HL-60 (cell line): ENCODE measurements at regions not wholly inside any gene's neighbourhood (a gene's known extent, or its start where the extent isn't known, plus 50 kb on each side); places are given as distances from the start of the nearest gene placed in this dataset.

Experiments
- DNase-seq, 2 experiments: peaks; one replicate each; pipeline ENCODE4 v3.0.0-alpha.2; 2010 to 2020; ENCODE audit warnings: low read depth in 1 of 2, low spot score in 1 of 2
- H3K27ac ChIP-seq: fragments of 250-450 bp; sonication (Bioruptor Pico); replicated peaks from 2 replicates; pipeline ENCODE4 v1.5.1; 2020; ENCODE audit warnings: mild to moderate bottlenecking, moderate library complexity
- H3K27me3 ChIP-seq: fragments of 250-450 bp; sonication (Bioruptor Pico); 2 replicates; pipeline ENCODE4 v1.5.1; 2021; ENCODE audit warnings: mild to moderate bottlenecking, moderate library complexity; ENCODE audit not compliant: insufficient read depth, poor library complexity, severe bottlenecking
- H3K4me3 ChIP-seq: replicated peaks from 2 replicates; pipeline ENCODE4 v1.5.1; 2011; ENCODE audit warnings: mild to moderate bottlenecking, control low read depth, low read length; ENCODE audit not compliant: insufficient read depth
- GABPA ChIP-seq: IDR thresholded peaks from 2 replicates; pipeline ENCODE4 v1.6.1; 2012; ENCODE audit warnings: low read depth
- POLR2AphosphoS5 ChIP-seq: IDR thresholded peaks from 2 replicates; pipeline ENCODE4 v1.6.1; 2012; ENCODE audit warnings: low read depth
- REST ChIP-seq: IDR thresholded peaks from 2 replicates; pipeline ENCODE4 v1.6.1; 2012; ENCODE audit warnings: low read depth; ENCODE audit not compliant: insufficient replicate concordance
- SPI1 ChIP-seq: IDR thresholded peaks from 2 replicates; pipeline ENCODE4 v1.6.1; 2012; ENCODE audit warnings: low read depth, mild to moderate bottlenecking, borderline replicate concordance
- TF ChIP-seq, protein P1 (sequence below): IDR thresholded peaks from one replicate; pipeline ENCODE4 v1.5.1; 2011; ENCODE audit warnings: low read length, control low read depth, inconsistent platforms; ENCODE audit not compliant: insufficient read depth

DNA sequence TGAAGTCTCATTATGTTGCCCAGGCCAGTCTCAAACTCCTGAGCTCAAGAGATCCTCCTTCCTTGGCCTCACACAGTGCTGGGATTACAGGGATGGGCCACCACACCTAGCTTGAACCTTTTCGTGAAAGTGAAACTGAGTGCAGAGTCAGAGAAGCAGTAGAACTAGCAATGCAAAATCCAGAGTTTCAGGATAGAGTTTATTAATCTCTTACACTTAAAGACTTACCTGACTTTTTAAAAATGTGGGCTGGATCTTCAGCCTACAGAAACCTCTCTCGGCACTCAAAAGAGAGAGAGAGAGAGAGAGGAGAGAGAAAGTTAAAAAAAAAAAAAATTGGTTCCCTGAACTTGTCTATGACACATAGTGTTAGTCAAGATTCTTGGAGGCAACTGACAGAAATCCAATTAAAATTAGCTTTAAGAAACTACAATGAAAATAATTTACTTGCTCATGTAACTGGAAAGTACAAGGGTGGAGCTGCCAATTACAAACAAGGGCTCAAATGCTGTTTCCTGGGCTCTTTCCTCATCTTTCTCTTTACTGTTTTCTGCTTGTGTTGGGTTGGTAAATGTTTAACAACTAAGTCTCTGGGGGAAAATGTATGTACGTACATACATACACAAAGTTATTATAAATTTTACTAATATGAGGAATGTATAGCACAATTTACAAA is 98.1 kb upstream of the CERS6 start:
- H3K27ac ChIP-seq: no peak overlapping the region
- no peaks in the 10 kb centered on the region for H3K27me3 ChIP-seq
- H3K4me3 ChIP-seq: no peak overlapping the region
- TF ChIP-seq REST (no peak), POLR2AphosphoS5 (no peak), GABPA (no peak), SPI1 (no peak)
- TF ChIP-seq, protein P1, sequence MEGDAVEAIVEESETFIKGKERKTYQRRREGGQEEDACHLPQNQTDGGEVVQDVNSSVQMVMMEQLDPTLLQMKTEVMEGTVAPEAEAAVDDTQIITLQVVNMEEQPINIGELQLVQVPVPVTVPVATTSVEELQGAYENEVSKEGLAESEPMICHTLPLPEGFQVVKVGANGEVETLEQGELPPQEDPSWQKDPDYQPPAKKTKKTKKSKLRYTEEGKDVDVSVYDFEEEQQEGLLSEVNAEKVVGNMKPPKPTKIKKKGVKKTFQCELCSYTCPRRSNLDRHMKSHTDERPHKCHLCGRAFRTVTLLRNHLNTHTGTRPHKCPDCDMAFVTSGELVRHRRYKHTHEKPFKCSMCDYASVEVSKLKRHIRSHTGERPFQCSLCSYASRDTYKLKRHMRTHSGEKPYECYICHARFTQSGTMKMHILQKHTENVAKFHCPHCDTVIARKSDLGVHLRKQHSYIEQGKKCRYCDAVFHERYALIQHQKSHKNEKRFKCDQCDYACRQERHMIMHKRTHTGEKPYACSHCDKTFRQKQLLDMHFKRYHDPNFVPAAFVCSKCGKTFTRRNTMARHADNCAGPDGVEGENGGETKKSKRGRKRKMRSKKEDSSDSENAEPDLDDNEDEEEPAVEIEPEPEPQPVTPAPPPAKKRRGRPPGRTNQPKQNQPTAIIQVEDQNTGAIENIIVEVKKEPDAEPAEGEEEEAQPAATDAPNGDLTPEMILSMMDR: no peak
- DNase-seq: no peak

DNA sequence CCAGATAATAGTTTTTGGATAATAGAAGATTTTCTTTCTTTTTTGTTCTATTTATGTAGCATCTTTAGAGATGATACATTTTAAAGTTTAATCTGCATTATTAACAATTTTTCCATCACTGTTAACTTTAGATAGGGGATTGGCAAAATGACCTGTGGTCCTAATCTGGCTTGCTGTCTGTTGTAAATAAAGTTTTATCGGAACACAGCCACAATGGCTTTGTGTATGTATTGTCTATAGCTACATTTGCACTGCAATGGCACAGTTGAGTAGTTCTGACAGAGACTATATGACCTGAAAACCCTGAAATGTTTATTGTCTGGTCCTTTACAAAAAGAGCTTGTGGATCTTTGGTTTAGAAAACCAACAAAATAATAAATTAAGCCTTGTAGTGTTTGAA is 97.0 kb upstream of the CERS6 start:
- Histone ChIP-seq H3K27me3 (no peaks in the 10 kb centered on the region), H3K4me3 (no peak overlapping the region), H3K27ac (no peak overlapping the region)
- TF ChIP-seq REST (no peak), GABPA (no peak), SPI1 (no peak), POLR2AphosphoS5 (no peak)
- TF ChIP-seq, protein P1: no peak
- DNase-seq: no peak

- TF ChIP-seq POLR2AphosphoS5 (no peak), SPI1 (peak; percentile 90)
- DNase-seq: peak in 1 of 2 experiments; percentile 22
- Histone ChIP-seq H3K4me3 (no peak overlapping the region), H3K27me3 (no peaks in the 10 kb centered on the region), H3K27ac (no peak overlapping the region)
These were observed 92.6 kb upstream of the CERS6 start for GRCh38 chr2:168363347-168364092.

DNA sequence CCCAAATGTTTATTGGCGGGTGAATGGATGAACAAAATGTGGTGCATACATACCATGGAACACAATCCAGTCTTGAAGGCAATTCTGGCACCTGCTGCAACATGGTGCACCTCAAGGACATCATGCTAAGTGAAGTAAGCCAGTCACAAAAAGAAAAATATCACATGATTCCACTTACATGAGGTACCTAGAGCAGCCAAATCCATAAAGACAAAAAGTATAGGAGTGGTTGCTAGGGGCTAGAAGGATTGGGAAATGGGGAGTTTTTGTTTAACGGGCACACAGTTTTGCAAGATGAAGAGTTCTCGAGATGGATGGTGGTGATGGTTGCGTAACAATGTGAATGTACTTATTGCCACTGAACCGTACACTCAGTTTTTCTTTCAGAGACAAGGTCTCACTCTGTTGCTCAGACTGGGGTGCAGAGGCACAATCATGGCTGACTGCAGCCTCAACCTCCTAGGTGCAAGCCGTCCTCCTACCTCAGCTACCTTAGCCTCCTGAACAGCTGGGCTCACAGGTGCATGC is 90.9 kb upstream of the CERS6 start:
- no peak for TF ChIP-seq REST
- no peak for TF ChIP-seq GABPA
- TF ChIP-seq SPI1: no peak
- peak; percentile 46 to 62 for DNase-seq
- Histone ChIP-seq H3K4me3 (no peak overlapping the region), H3K27me3 (no peaks in the 10 kb centered on the region), H3K27ac (0 out of 2 replicates have a peak overlapping the region, but pooled peaks have one; percentile 14)
